Neural cell (in vitro differentiated cells): ENCODE measurements at regions not wholly inside any gene's neighbourhood (a gene's known extent, or its start where the extent isn't known, plus 50 kb on each side); places are given as distances from the start of the nearest gene placed in this dataset.

Experiments
- EP300 ChIP-seq: fragments of 450-650 bp; conservative IDR thresholded peaks from 2 replicates; pipeline ENCODE4 v1.6.1; 2014; ENCODE audit warnings: antibody characterized with exemption, mild to moderate bottlenecking, moderate library complexity; ENCODE audit not compliant: poor library complexity, severe bottlenecking
- EZH2 ChIP-seq: fragments of 200-600, 300-800 bp; shearing (Covaris generic), sonication (generic); IDR thresholded peaks from 2 replicates; pipeline ENCODE4 v1.6.1; 2014; ENCODE audit warnings: antibody characterized with exemption, low read length, borderline replicate concordance, mild to moderate bottlenecking; ENCODE audit not compliant: insufficient read depth, poor library complexity, severe bottlenecking
- MXI1 ChIP-seq: fragments of 450-650 bp; conservative IDR thresholded peaks from 2 replicates; pipeline ENCODE4 v1.6.1; 2014; ENCODE audit warnings: antibody characterized with exemption, mild to moderate bottlenecking; ENCODE audit not compliant: poor library complexity, severe bottlenecking
- POLR2AphosphoS5 ChIP-seq: IDR thresholded peaks from 2 replicates; pipeline ENCODE4 v1.6.1; 2012
- RAD21 ChIP-seq: fragments of 450-650 bp; conservative IDR thresholded peaks from 2 replicates; pipeline ENCODE4 v1.6.1; 2014; ENCODE audit warnings: antibody characterized with exemption, mild to moderate bottlenecking, moderate library complexity
- SMC3 ChIP-seq: fragments of 450-650 bp; conservative IDR thresholded peaks from 2 replicates; pipeline ENCODE4 v1.6.1; 2014; ENCODE audit warnings: antibody characterized with exemption, mild to moderate bottlenecking, moderate library complexity; ENCODE audit not compliant: poor library complexity
- TAF1 ChIP-seq: IDR thresholded peaks from 2 replicates; pipeline ENCODE4 v1.6.1; 2012; ENCODE audit warnings: low read depth
- TF ChIP-seq, protein P1 (sequence below): IDR thresholded peaks from 2 replicates; pipeline ENCODE4 v1.6.1; 2012; ENCODE audit warnings: borderline replicate concordance
- TF ChIP-seq, protein P2 (sequence below): fragments of 450-650 bp; IDR thresholded peaks from 2 replicates; pipeline ENCODE4 v1.5.1; 2014; ENCODE audit warnings: antibody characterized with exemption, mild to moderate bottlenecking, moderate library complexity; ENCODE audit not compliant: poor library complexity, severe bottlenecking

DNA sequence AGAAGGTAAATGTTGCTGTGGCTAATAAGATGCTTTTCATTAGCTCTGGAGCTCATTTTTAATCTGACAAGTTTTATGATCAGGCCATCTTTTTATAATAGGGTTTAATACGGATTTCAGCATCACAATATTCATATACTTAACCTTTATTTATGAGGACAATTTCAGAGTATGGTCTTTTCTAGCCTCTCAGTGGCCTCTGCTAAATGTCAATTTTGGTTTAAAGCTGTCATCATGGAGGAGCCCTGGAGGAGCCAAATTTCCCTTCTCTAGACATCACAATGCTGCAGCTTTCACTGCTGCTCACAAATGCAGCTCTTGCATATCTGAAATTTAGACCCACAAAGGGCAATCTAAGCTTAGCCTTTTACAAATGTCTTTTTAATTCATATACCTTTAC, 510.4 kb downstream of the PCDH7 start:
- no peak for TF ChIP-seq SMC3
- no peak for TF ChIP-seq EZH2
- TF ChIP-seq, protein P1, sequence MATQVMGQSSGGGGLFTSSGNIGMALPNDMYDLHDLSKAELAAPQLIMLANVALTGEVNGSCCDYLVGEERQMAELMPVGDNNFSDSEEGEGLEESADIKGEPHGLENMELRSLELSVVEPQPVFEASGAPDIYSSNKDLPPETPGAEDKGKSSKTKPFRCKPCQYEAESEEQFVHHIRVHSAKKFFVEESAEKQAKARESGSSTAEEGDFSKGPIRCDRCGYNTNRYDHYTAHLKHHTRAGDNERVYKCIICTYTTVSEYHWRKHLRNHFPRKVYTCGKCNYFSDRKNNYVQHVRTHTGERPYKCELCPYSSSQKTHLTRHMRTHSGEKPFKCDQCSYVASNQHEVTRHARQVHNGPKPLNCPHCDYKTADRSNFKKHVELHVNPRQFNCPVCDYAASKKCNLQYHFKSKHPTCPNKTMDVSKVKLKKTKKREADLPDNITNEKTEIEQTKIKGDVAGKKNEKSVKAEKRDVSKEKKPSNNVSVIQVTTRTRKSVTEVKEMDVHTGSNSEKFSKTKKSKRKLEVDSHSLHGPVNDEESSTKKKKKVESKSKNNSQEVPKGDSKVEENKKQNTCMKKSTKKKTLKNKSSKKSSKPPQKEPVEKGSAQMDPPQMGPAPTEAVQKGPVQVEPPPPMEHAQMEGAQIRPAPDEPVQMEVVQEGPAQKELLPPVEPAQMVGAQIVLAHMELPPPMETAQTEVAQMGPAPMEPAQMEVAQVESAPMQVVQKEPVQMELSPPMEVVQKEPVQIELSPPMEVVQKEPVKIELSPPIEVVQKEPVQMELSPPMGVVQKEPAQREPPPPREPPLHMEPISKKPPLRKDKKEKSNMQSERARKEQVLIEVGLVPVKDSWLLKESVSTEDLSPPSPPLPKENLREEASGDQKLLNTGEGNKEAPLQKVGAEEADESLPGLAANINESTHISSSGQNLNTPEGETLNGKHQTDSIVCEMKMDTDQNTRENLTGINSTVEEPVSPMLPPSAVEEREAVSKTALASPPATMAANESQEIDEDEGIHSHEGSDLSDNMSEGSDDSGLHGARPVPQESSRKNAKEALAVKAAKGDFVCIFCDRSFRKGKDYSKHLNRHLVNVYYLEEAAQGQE = no peak
- TF ChIP-seq, protein P2, sequence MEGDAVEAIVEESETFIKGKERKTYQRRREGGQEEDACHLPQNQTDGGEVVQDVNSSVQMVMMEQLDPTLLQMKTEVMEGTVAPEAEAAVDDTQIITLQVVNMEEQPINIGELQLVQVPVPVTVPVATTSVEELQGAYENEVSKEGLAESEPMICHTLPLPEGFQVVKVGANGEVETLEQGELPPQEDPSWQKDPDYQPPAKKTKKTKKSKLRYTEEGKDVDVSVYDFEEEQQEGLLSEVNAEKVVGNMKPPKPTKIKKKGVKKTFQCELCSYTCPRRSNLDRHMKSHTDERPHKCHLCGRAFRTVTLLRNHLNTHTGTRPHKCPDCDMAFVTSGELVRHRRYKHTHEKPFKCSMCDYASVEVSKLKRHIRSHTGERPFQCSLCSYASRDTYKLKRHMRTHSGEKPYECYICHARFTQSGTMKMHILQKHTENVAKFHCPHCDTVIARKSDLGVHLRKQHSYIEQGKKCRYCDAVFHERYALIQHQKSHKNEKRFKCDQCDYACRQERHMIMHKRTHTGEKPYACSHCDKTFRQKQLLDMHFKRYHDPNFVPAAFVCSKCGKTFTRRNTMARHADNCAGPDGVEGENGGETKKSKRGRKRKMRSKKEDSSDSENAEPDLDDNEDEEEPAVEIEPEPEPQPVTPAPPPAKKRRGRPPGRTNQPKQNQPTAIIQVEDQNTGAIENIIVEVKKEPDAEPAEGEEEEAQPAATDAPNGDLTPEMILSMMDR = no peak
- TF ChIP-seq RAD21 = no peak
- no peak for TF ChIP-seq POLR2AphosphoS5
- no peak for TF ChIP-seq TAF1
- no peak for TF ChIP-seq EP300
- no peak for TF ChIP-seq MXI1
